Spleen (tissue), 11 donors: ENCODE measurements at regions not wholly inside any gene's neighbourhood (a gene's known extent, or its start where the extent isn't known, plus 50 kb on each side); places are given as distances from the start of the nearest gene placed in this dataset.

ENCODE experiments used
- DNase-seq: peaks from one replicate; pipeline ENCODE4 v3.0.0-alpha.2; 2020
- H3K27ac ChIP-seq, 8 donors: fragments of 200-600 bp; sonication (generic) in 7 of 8; 1 replicate in 4 of 8; 2 replicates in 4 of 8; pipeline versions ENCODE4 v1.5.0 to v1.8.0; 2016 to 2021; ENCODE audit warnings: inconsistent platforms in 4 of 8, mild to moderate bottlenecking in 4 of 8, moderate library complexity in 1 of 8
- H3K27me3 ChIP-seq, 7 donors: fragments of 200-600 bp; sonication (generic) in 6 of 7; replicated peaks in 1 of 7; 1 replicate in 4 of 7; 2 replicates in 3 of 7; pipeline versions ENCODE4 v1.5.0 to v1.8.0; 2016 to 2021; ENCODE audit warnings: inconsistent platforms in 3 of 7, mild to moderate bottlenecking in 1 of 7
- H3K36me3 ChIP-seq, 6 donors: fragments of 200-600 bp; sonication (generic) in 5 of 6; 1 replicate in 4 of 6; 2 replicates in 2 of 6; pipeline versions ENCODE4 v1.5.0 to v1.8.0; 2016 to 2021; ENCODE audit warnings: inconsistent platforms in 2 of 6
- H3K4me1 ChIP-seq, 6 donors: fragments of 200-600 bp; sonication (generic) in 5 of 6; 1 replicate in 3 of 6; 2 replicates in 3 of 6; pipeline versions ENCODE4 v1.5.0 to v1.8.0; 2016 to 2021; ENCODE audit warnings: inconsistent platforms in 3 of 6
- H3K4me3 ChIP-seq, 8 donors: fragments of 200-600 bp; sonication (generic) in 7 of 8; 1 replicate in 4 of 8; 2 replicates in 4 of 8; pipeline versions ENCODE4 v1.5.0 to v1.8.0; 2016 to 2021; ENCODE audit warnings: inconsistent platforms in 4 of 8, mild to moderate bottlenecking in 4 of 8, moderate library complexity in 2 of 8
- H3K9me3 ChIP-seq, 8 donors: fragments of 200-600 bp; sonication (generic) in 7 of 8; 1 replicate in 4 of 8; 2 replicates in 4 of 8; pipeline versions ENCODE4 v1.5.0 to v1.8.0; 2016 to 2021; ENCODE audit warnings: inconsistent platforms in 4 of 8
- CTCF ChIP-seq, 11 experiments: fragments of 200-600 bp in 7 of 11; fragments of 450-650 bp in 4 of 11; sonication (generic) in 4 of 11; IDR thresholded peaks in 8 of 11; conservative IDR thresholded peaks in 3 of 11; 1 replicate in 7 of 11; 2 replicates in 4 of 11; pipeline versions ENCODE4 v1.4.0 to v1.8.0; 2016 to 2021; ENCODE audit warnings: antibody characterized with exemption in 11 of 11, inconsistent platforms in 4 of 11, mild to moderate bottlenecking in 1 of 11
- POLR2A ChIP-seq, 3 donors: fragments of 450-650 bp; IDR thresholded peaks; one replicate each; pipeline ENCODE4 v1.5.1; 2017; ENCODE audit warnings: antibody characterized with exemption in 3 of 3, mild to moderate bottlenecking in 1 of 3
- POLR2AphosphoS5 ChIP-seq, 3 donors: sonication (generic); formaldehyde crosslinking; IDR thresholded peaks; one replicate each; pipeline ENCODE4 v1.5.1; 2017; ENCODE audit warnings: antibody characterized with exemption in 3 of 3
- WGBS, 5 donors: extraction: QIAGEN DNeasy Blood & Tissue Kit in 3 of 5; methylation state at CpG; one replicate each; pipeline versions ENCODE4 v1.1.5 to v1.1.7; 2013 to 2018; 5-methylcytosine and 5-hydroxymethylcytosine counted together
- intact Hi-C: fragments of 100-400 bp; cut with DNase I; formaldehyde crosslinking; loops from one replicate; pipeline ENCODE4 v1.15.0; 2023; ENCODE audit warnings: low total_unique reads
- donor health status: healthy with polysubstance abuse.
- donor health status: DM: no; HTN: no; CAD: no; lungs with moderate emphysema.
- donor health status: DM: no; HTN: no; CAD: no.
- donor health status: Bipolar disorder and iron deficiency.
- donor health status: healthy.
- donor health status: DM: no; HTN: no; CAD: no.
- donor health status: DM: yes; HTN: yes; CAD: no.

DNA sequence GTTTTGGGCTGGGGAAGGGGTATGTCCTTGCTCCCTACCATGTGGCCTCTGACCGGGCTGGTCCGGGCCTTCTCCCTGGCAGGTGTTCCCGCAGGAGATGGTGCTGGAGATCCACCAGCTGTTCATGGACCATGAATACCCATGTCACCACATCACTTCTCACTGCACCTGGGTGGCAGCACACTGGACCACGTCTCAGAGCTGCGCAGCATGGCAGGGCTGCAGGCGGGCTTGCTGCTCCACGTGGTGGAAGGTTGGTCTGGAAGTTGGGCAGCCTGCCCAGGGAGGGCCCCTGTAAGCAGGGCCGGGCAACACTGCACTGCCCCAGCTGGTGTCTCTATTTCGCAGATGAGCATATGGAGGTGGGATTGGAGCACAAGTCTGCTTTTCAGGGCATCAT is 169.5 kb upstream of the ZNF267 start:
- Histone ChIP-seq H3K27me3 (peaks cover 0 to 8% (median 0%) of the 10 kb centered on the region in 7 donors), H3K4me1 (peaks cover 9 to 31% (median 23%) of the 10 kb centered on the region in 6 donors), H3K27ac (no peak overlapping the region), H3K36me3 (peaks cover 0 to 71% (median 63%) of the 10 kb centered on the region in 6 donors), H3K9me3 (no peaks in the 10 kb centered on the region), H3K4me3 (no peak overlapping the region)
- WGBS, 5 donors = 95 to 100% (median 96%) methylated on average over 6 to 9 of the region's 9 CpGs
- intact Hi-C loops = no loop called here
- no peak for DNase-seq
- TF ChIP-seq POLR2A (IDR thresholded peaks at IDR 0.05) (no peak), CTCF (IDR thresholded peaks at IDR 0.05 in 8 of 11, conservative IDR thresholded peaks at IDR 0.05 in 3 of 11) (no peak), POLR2AphosphoS5 (IDR thresholded peaks at IDR 0.05) (no peak)

DNA sequence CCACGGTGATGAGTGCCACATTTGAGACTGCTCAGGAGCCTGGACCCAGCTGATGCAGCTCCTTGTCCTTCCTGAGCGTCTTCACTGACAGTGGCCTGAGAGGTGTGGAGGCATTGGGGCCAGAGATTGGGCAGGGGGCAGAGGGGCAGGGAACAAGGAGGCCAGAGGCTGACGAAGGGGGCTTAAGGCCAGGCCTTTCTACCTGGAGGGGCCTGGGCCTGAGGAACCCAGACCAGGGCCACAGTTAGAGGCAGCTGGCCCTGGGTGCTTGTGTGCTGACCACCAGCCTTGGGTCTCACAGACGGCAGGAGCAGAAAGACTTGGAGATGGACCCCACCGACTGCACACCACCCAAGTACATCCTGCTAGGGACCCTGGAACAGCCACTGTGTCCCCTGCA is 168.2 kb upstream of the ZNF267 start:
- Histone ChIP-seq H3K4me3 (no peak overlapping the region), H3K4me1 (peaks cover 9 to 26% (median 18%) of the 10 kb centered on the region in 6 donors), H3K36me3 (peaks cover 0 to 81% (median 64%) of the 10 kb centered on the region in 6 donors), H3K9me3 (no peaks in the 10 kb centered on the region), H3K27me3 (peaks cover 0 to 5% (median 0%) of the 10 kb centered on the region in 7 donors), H3K27ac (no peak overlapping the region)
- 91 to 95% (median 93%) methylated on average over 3 to 5 of the region's 5 CpGs for WGBS, 5 donors
- intact Hi-C loops = no loop called here
- DNase-seq = no peak
- TF ChIP-seq POLR2A (IDR thresholded peaks at IDR 0.05) = no peak
- no peak for TF ChIP-seq CTCF (IDR thresholded peaks at IDR 0.05 in 8 of 11, conservative IDR thresholded peaks at IDR 0.05 in 3 of 11)
- TF ChIP-seq POLR2AphosphoS5 (IDR thresholded peaks at IDR 0.05) = no peak

DNA sequence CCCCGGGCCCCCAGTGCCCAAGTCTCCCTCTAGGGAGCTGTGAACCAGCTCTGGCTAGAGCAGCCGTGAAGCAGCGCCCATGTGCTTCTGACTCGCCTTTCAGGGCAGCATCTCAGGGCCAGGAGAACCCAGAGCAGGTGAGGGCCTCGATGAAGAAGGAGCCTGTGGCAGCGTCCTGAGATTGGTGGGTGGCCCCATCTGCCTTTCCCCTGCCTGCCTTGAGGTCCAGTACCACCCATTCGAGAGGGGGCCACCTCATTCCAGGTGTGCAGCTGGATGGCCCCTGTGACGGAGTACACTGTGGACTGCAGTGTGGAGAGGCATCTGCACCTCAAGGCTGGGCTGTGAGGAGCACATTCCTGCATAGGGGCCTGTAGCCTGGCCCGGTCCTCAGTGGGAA is 167.3 kb upstream of the ZNF267 start:
- DNase-seq = no peak
- Histone ChIP-seq H3K27ac (no peak overlapping the region), H3K4me3 (no peak overlapping the region), H3K9me3 (no peaks in the 10 kb centered on the region), H3K27me3 (no peaks in the 10 kb centered on the region), H3K36me3 (peaks cover 0 to 81% (median 64%) of the 10 kb centered on the region in 6 donors), H3K4me1 (peaks cover 7 to 18% (median 12%) of the 10 kb centered on the region in 6 donors)
- TF ChIP-seq CTCF (IDR thresholded peaks at IDR 0.05 in 8 of 11, conservative IDR thresholded peaks at IDR 0.05 in 3 of 11) (no peak), POLR2A (IDR thresholded peaks at IDR 0.05) (no peak), POLR2AphosphoS5 (IDR thresholded peaks at IDR 0.05) (peak in 1 of 3 donors; percentile 8)
- 77 to 92% (median 83%) methylated on average over 7 to 9 of the region's 9 CpGs for WGBS, 5 donors
- intact Hi-C loops = no loop called here

DNA sequence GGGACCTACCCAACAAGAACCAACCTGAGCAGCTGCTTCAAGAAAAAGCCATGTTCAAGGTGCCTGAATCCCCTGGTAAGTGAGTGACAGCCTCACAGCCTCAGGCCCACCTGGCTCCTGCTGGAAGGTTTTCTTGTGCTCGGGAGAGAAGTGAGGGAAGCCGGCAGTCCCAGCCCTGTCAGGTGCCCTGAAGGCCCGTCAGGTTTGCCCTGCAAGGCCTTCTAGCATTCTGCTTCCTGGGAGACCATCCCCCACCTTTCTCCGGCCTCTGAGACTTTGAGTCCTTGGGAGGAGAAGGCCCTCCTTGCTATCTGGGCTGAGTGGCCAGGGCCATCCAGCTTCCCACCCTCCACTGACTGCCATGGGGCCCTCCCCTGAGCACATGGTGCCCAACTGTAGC is 166.7 kb upstream of the ZNF267 start:
- no peak overlapping the region for H3K27ac ChIP-seq
- 90 to 97% (median 95%) methylated on average over 3 to 4 of the region's 4 CpGs for WGBS, 5 donors
- peaks cover 0 to 81% (median 64%) of the 10 kb centered on the region in 6 donors for H3K36me3 ChIP-seq
- H3K4me3 ChIP-seq = no peak overlapping the region
- no peak for DNase-seq
- H3K27me3 ChIP-seq = no peaks in the 10 kb centered on the region
- no peak for TF ChIP-seq POLR2AphosphoS5 (IDR thresholded peaks at IDR 0.05)
- no peak for TF ChIP-seq CTCF (IDR thresholded peaks at IDR 0.05 in 8 of 11, conservative IDR thresholded peaks at IDR 0.05 in 3 of 11)
- no peak for TF ChIP-seq POLR2A (IDR thresholded peaks at IDR 0.05)
- H3K4me1 ChIP-seq = peaks cover under 1 to 12% (median 6%) of the 10 kb centered on the region in 6 donors
- intact Hi-C loops = no loop called here
- H3K9me3 ChIP-seq = no peaks in the 10 kb centered on the region
